ENCODE measurements at regions not wholly inside any gene's neighbourhood (a gene's known extent, or its start where the extent isn't known, plus 50 kb on each side); places are given as distances from the start of the nearest gene placed in this dataset.
A peak's percentile ranks its signal among the peaks of the same experiment; 100 is the strongest.

GRCh38 chr5:74407701-74408100 is 232.8 kb downstream of the ENC1 start:
- Histone ChIP-seq H3K27me3 (ENCODE audit: control insufficient read depth in 3 of 3, insufficient read depth in 3 of 3, low read length in 3 of 3) (no peaks in the 10 kb centered on the region), H3K9me3 (ENCODE audit: control insufficient read depth in 2 of 2, insufficient read depth in 1 of 2, low read depth in 1 of 2, low read length in 1 of 2) (no peaks in the 10 kb centered on the region), H3K36me3 (ENCODE audit: control insufficient read depth in 3 of 3, insufficient read depth in 2 of 3, low read depth in 1 of 3, low read length in 3 of 3) (no peaks in the 10 kb centered on the region), H3K27ac (ENCODE audit: low read depth in 1 of 3, low read length in 2 of 3) (peak overlapping the region in 1 of 3 donors; percentile 30), H3K4me1 (ENCODE audit: control insufficient read depth in 3 of 3, insufficient read depth in 2 of 3, low read depth in 1 of 3, low read length in 2 of 3) (peaks cover 4 to 69% (median 14%) of the 10 kb centered on the region in 3 donors), H3K4me3 (ENCODE audit: low read depth in 1 of 3, low read length in 3 of 3) (no peak overlapping the region)
- FAIRE-seq (no peak), DNase-seq (no peak)
- 37 to 82% (median 76%) methylated on average over 1 of the region's 1 CpG for whole genome bisulfite sequencing, 3 donors

GRCh38 chr5:74406844-74407243 is 233.7 kb downstream of the ENC1 start:
- H3K36me3 ChIP-seq (ENCODE audit: control insufficient read depth in 3 of 3, insufficient read depth in 2 of 3, low read depth in 1 of 3, low read length in 3 of 3) = no peaks in the 10 kb centered on the region
- no peaks in the 10 kb centered on the region for H3K27me3 ChIP-seq (ENCODE audit: control insufficient read depth in 3 of 3, insufficient read depth in 3 of 3, low read length in 3 of 3)
- H3K4me1 ChIP-seq (ENCODE audit: control insufficient read depth in 3 of 3, insufficient read depth in 2 of 3, low read depth in 1 of 3, low read length in 2 of 3) = peaks cover 4 to 66% (median 14%) of the 10 kb centered on the region in 3 donors
- H3K4me3 ChIP-seq (ENCODE audit: low read depth in 1 of 3, low read length in 3 of 3) = no peak overlapping the region
- no peaks in the 10 kb centered on the region for H3K9me3 ChIP-seq (ENCODE audit: control insufficient read depth in 2 of 2, insufficient read depth in 1 of 2, low read depth in 1 of 2, low read length in 1 of 2)
- DNase-seq = no peak
- FAIRE-seq = no peak
- H3K27ac ChIP-seq (ENCODE audit: low read depth in 1 of 3, low read length in 2 of 3) = no peak overlapping the region
- 89 to 96% (median 91%) methylated on average over 3 of the region's 3 CpGs for WGBS, 3 donors

- WGBS, 3 donors = 30 to 59% (median 48%) methylated on average over 4 of the region's 4 CpGs
- FAIRE-seq (no peak), DNase-seq (peak in 1 of 2 donors; percentile 58)
- peak overlapping the region in 2 of 3 donors; percentile 2 to 44 for H3K27ac ChIP-seq (ENCODE audit: low read depth in 1 of 3, low read length in 2 of 3)
- H3K4me1 ChIP-seq (ENCODE audit: control insufficient read depth in 3 of 3, insufficient read depth in 2 of 3, low read depth in 1 of 3, low read length in 2 of 3) = peaks cover 4 to 54% (median 14%) of the 10 kb centered on the region in 3 donors
- H3K4me3 ChIP-seq (ENCODE audit: low read depth in 1 of 3, low read length in 3 of 3) = no peak overlapping the region
- H3K36me3 ChIP-seq (ENCODE audit: control insufficient read depth in 3 of 3, insufficient read depth in 2 of 3, low read depth in 1 of 3, low read length in 3 of 3) = no peaks in the 10 kb centered on the region
- no peaks in the 10 kb centered on the region for H3K27me3 ChIP-seq (ENCODE audit: control insufficient read depth in 3 of 3, insufficient read depth in 3 of 3, low read length in 3 of 3)
- no peaks in the 10 kb centered on the region for H3K9me3 ChIP-seq (ENCODE audit: control insufficient read depth in 2 of 2, insufficient read depth in 1 of 2, low read depth in 1 of 2, low read length in 1 of 2)
Measured at GRCh38 chr5:74405593-74405992, 234.9 kb downstream of the ENC1 start.

GRCh38 chr5:74404574-74405508 is 235.7 kb downstream of the ENC1 start:
- Histone ChIP-seq H3K36me3 (ENCODE audit: control insufficient read depth in 3 of 3, insufficient read depth in 2 of 3, low read depth in 1 of 3, low read length in 3 of 3) (no peaks in the 10 kb centered on the region), H3K27me3 (ENCODE audit: control insufficient read depth in 3 of 3, insufficient read depth in 3 of 3, low read length in 3 of 3) (no peaks in the 10 kb centered on the region), H3K4me3 (ENCODE audit: low read depth in 1 of 3, low read length in 3 of 3) (no peak overlapping the region), H3K4me1 (ENCODE audit: control insufficient read depth in 3 of 3, insufficient read depth in 2 of 3, low read depth in 1 of 3, low read length in 2 of 3) (peaks cover 4 to 46% (median 13%) of the 10 kb centered on the region in 3 donors), H3K9me3 (ENCODE audit: control insufficient read depth in 2 of 2, insufficient read depth in 1 of 2, low read depth in 1 of 2, low read length in 1 of 2) (no peaks in the 10 kb centered on the region), H3K27ac (ENCODE audit: low read depth in 1 of 3, low read length in 2 of 3) (peak overlapping the region; percentile 1 to 44 (median 17))
- no peak for FAIRE-seq
- peak in 1 of 2 donors; percentile 82 for DNase-seq
- 9 to 62% (median 37%) methylated on average over 4 of the region's 4 CpGs for WGBS, 3 donors

- Histone ChIP-seq H3K4me3 (ENCODE audit: low read depth in 1 of 3, low read length in 3 of 3) (no peak overlapping the region), H3K4me1 (ENCODE audit: control insufficient read depth in 3 of 3, insufficient read depth in 2 of 3, low read depth in 1 of 3, low read length in 2 of 3) (peaks cover 4 to 35% (median 4%) of the 10 kb centered on the region in 3 donors), H3K9me3 (ENCODE audit: control insufficient read depth in 2 of 2, insufficient read depth in 1 of 2, low read depth in 1 of 2, low read length in 1 of 2) (peaks cover 0 to 4% of the 10 kb centered on the region in 2 donors), H3K36me3 (ENCODE audit: control insufficient read depth in 3 of 3, insufficient read depth in 2 of 3, low read depth in 1 of 3, low read length in 3 of 3) (no peaks in the 10 kb centered on the region), H3K27ac (ENCODE audit: low read depth in 1 of 3, low read length in 2 of 3) (no peak overlapping the region), H3K27me3 (ENCODE audit: control insufficient read depth in 3 of 3, insufficient read depth in 3 of 3, low read length in 3 of 3) (no peaks in the 10 kb centered on the region)
- FAIRE-seq = no peak
- 88 to 96% (median 89%) methylated on average over 2 of the region's 2 CpGs for WGBS, 3 donors
- no peak for DNase-seq
Measured at GRCh38 chr5:74403771-74404170, 236.8 kb downstream of the ENC1 start.

- DNase-seq = no peak
- H3K4me1 ChIP-seq (ENCODE audit: control insufficient read depth in 3 of 3, insufficient read depth in 2 of 3, low read depth in 1 of 3, low read length in 2 of 3) = peaks cover 4 to 27% (median 4%) of the 10 kb centered on the region in 3 donors
- H3K27ac ChIP-seq (ENCODE audit: low read depth in 1 of 3, low read length in 2 of 3) = no peak overlapping the region
- no peak for FAIRE-seq
- no peaks in the 10 kb centered on the region for H3K27me3 ChIP-seq (ENCODE audit: control insufficient read depth in 3 of 3, insufficient read depth in 3 of 3, low read length in 3 of 3)
- H3K9me3 ChIP-seq (ENCODE audit: control insufficient read depth in 2 of 2, insufficient read depth in 1 of 2, low read depth in 1 of 2, low read length in 1 of 2) = peaks cover 0 to 4% of the 10 kb centered on the region in 2 donors
- H3K4me3 ChIP-seq (ENCODE audit: low read depth in 1 of 3, low read length in 3 of 3) = no peak overlapping the region
- WGBS, 3 donors = 73 to 86% (median 75%) methylated on average over 4 of the region's 4 CpGs
- H3K36me3 ChIP-seq (ENCODE audit: control insufficient read depth in 3 of 3, insufficient read depth in 2 of 3, low read depth in 1 of 3, low read length in 3 of 3) = no peaks in the 10 kb centered on the region
Measured at GRCh38 chr5:74402553-74402952, 238.0 kb downstream of the ENC1 start.

GRCh38 chr5:74401946-74402320 is 238.6 kb downstream of the ENC1 start:
- peaks cover 0 to 25% (median 4%) of the 10 kb centered on the region in 3 donors for H3K4me1 ChIP-seq (ENCODE audit: control insufficient read depth in 3 of 3, insufficient read depth in 2 of 3, low read depth in 1 of 3, low read length in 2 of 3)
- no peaks in the 10 kb centered on the region for H3K27me3 ChIP-seq (ENCODE audit: control insufficient read depth in 3 of 3, insufficient read depth in 3 of 3, low read length in 3 of 3)
- H3K36me3 ChIP-seq (ENCODE audit: control insufficient read depth in 3 of 3, insufficient read depth in 2 of 3, low read depth in 1 of 3, low read length in 3 of 3) = no peaks in the 10 kb centered on the region
- DNase-seq = no peak
- 95 to 98% (median 95%) methylated on average over 3 of the region's 3 CpGs for WGBS, 3 donors
- H3K27ac ChIP-seq (ENCODE audit: low read depth in 1 of 3, low read length in 2 of 3) = no peak overlapping the region
- H3K9me3 ChIP-seq (ENCODE audit: control insufficient read depth in 2 of 2, insufficient read depth in 1 of 2, low read depth in 1 of 2, low read length in 1 of 2) = peaks cover 0 to 4% of the 10 kb centered on the region in 2 donors
- no peak overlapping the region for H3K4me3 ChIP-seq (ENCODE audit: low read depth in 1 of 3, low read length in 3 of 3)
- no peak for FAIRE-seq

GRCh38 chr5:74401281-74401945 is 239.1 kb downstream of the ENC1 start:
- DNase-seq (no peak), FAIRE-seq (no peak)
- no peaks in the 10 kb centered on the region for H3K27me3 ChIP-seq (ENCODE audit: control insufficient read depth in 3 of 3, insufficient read depth in 3 of 3, low read length in 3 of 3)
- peaks cover 0 to 4% of the 10 kb centered on the region in 2 donors for H3K9me3 ChIP-seq (ENCODE audit: control insufficient read depth in 2 of 2, insufficient read depth in 1 of 2, low read depth in 1 of 2, low read length in 1 of 2)
- H3K36me3 ChIP-seq (ENCODE audit: control insufficient read depth in 3 of 3, insufficient read depth in 2 of 3, low read depth in 1 of 3, low read length in 3 of 3) = no peaks in the 10 kb centered on the region
- H3K27ac ChIP-seq (ENCODE audit: low read depth in 1 of 3, low read length in 2 of 3) = no peak overlapping the region
- WGBS, 3 donors = 82 to 91% (median 86%) methylated on average over 2 of the region's 2 CpGs
- peaks cover 0 to 22% (median 4%) of the 10 kb centered on the region in 3 donors for H3K4me1 ChIP-seq (ENCODE audit: control insufficient read depth in 3 of 3, insufficient read depth in 2 of 3, low read depth in 1 of 3, low read length in 2 of 3)
- H3K4me3 ChIP-seq (ENCODE audit: low read depth in 1 of 3, low read length in 3 of 3) = no peak overlapping the region

Data from small intestine (tissue), 7 donors.